Prostate gland (tissue), 2 donors: ENCODE measurements at regions not wholly inside any gene's neighbourhood (a gene's known extent, or its start where the extent isn't known, plus 50 kb on each side); places are given as distances from the start of the nearest gene placed in this dataset.
A peak's percentile ranks its signal among the peaks of the same experiment; 100 is the strongest.
"Not testable (repeated sequence)": the region's sequence is repeated elsewhere in the genome, so short reads cannot be mapped to it uniquely, and the experiment has no call there.

Experiments
- DNase-seq: peaks from one replicate; pipeline ENCODE4 v3.0.0-alpha.2; 2019; ENCODE audit warnings: low spot score
- H3K27ac ChIP-seq, 2 donors: fragments of 200-600 bp; sonication (generic); 2 replicates each; pipeline ENCODE4 v1.5.1; 2017 to 2019
- H3K27me3 ChIP-seq: fragments of 200-600 bp; sonication (generic); replicated peaks from 2 replicates; pipeline ENCODE4 v1.5.1; 2019; ENCODE audit not compliant: insufficient read depth
- H3K36me3 ChIP-seq, 2 donors: fragments of 200-600 bp; sonication (generic); 1 replicate in 1 of 2; 2 replicates in 1 of 2; pipeline versions ENCODE4 v1.5.1 to v1.8.1; 2017 to 2019
- H3K4me1 ChIP-seq: fragments of 200-600 bp; sonication (generic); replicated peaks from 2 replicates; pipeline ENCODE4 v1.5.1; 2019
- H3K4me3 ChIP-seq, 2 donors: fragments of 200-600 bp; sonication (generic); 2 replicates each; pipeline ENCODE4 v1.5.1; 2017 to 2019
- H3K9me3 ChIP-seq: fragments of 200-600 bp; sonication (generic); 2 replicates; pipeline ENCODE4 v1.5.1; 2017
- CTCF ChIP-seq, 4 experiments: fragments of 200-600 bp in 2 of 4; fragments of 450-650 bp in 2 of 4; sonication (generic) in 2 of 4; IDR thresholded peaks; 1 replicate in 3 of 4; 2 replicates in 1 of 4; pipeline ENCODE4 v1.5.1; 2016 to 2019; ENCODE audit warnings: antibody characterized with exemption in 4 of 4, mild to moderate bottlenecking in 2 of 4, moderate library complexity in 2 of 4
- POLR2A ChIP-seq: fragments of 450-650 bp; IDR thresholded peaks from one replicate; pipeline ENCODE4 v1.6.1; 2016; ENCODE audit warnings: antibody characterized with exemption, mild to moderate bottlenecking
- POLR2AphosphoS5 ChIP-seq: sonication (generic); formaldehyde crosslinking; IDR thresholded peaks from one replicate; pipeline ENCODE4 v1.6.1; 2017; ENCODE audit warnings: antibody characterized with exemption
- WGBS: methylation state at CpG from one replicate; pipeline ENCODE4 v1.1.5; 2018; 5-methylcytosine and 5-hydroxymethylcytosine counted together
- intact Hi-C: fragments of 100-400 bp; cut with DNase I; formaldehyde crosslinking; loops from one replicate; pipeline ENCODE4 v1.14.2; 2022

- peak; percentile 94 for DNase-seq
- peak overlapping the region; percentile 15 to 25 for H3K4me3 ChIP-seq
- peak overlapping the region; percentile 93 to 96 for H3K27ac ChIP-seq
- TF ChIP-seq POLR2A (peak; percentile 78), CTCF (IDR thresholded peaks at IDR 0.05) (no peak), POLR2AphosphoS5 (peak; percentile 95)
- no peaks in the 10 kb centered on the region for H3K36me3 ChIP-seq
- intact Hi-C loops = no loop called here
- WGBS = 8% methylated on average over 36 of the region's 36 CpGs
- peaks cover 10% of the 10 kb centered on the region for H3K4me1 ChIP-seq
- H3K27me3 ChIP-seq = no peaks in the 10 kb centered on the region
- H3K9me3 ChIP-seq = no peaks in the 10 kb centered on the region
Observed at GRCh38 chr15:92820236-92821021, 79.7 kb upstream of the CHD2 start.

GRCh38 chr15:92821491-92822116 is 78.5 kb upstream of the CHD2 start:
- Histone ChIP-seq H3K27me3 (no peaks in the 10 kb centered on the region), H3K4me3 (no peak overlapping the region), H3K36me3 (no peaks in the 10 kb centered on the region), H3K27ac (peak overlapping the region; percentile 93 to 96), H3K4me1 (peaks cover 10% of the 10 kb centered on the region), H3K9me3 (no peaks in the 10 kb centered on the region)
- no peak for DNase-seq
- intact Hi-C loops = no loop called here
- TF ChIP-seq POLR2A (no peak), CTCF (IDR thresholded peaks at IDR 0.05) (no peak), POLR2AphosphoS5 (no peak)
- 78% methylated on average over 5 of the region's 5 CpGs for WGBS

- no peak for TF ChIP-seq POLR2A
- TF ChIP-seq CTCF (IDR thresholded peaks at IDR 0.05) = no peak
- no peak for TF ChIP-seq POLR2AphosphoS5
- intact Hi-C loops = no loop called here
- no peaks in the 10 kb centered on the region for H3K9me3 ChIP-seq
Observed at GRCh38 chr15:92822216-92823144, 77.6 kb upstream of the CHD2 start.

GRCh38 chr15:92825985-92826384 is 74.1 kb upstream of the CHD2 start:
- Histone ChIP-seq H3K27ac (no peak overlapping the region), H3K4me1 (peaks cover 15% of the 10 kb centered on the region), H3K9me3 (no peaks in the 10 kb centered on the region), H3K4me3 (no peak overlapping the region), H3K27me3 (no peaks in the 10 kb centered on the region), H3K36me3 (no peaks in the 10 kb centered on the region)
- WGBS = 52% methylated on average over 2 of the region's 2 CpGs
- no peak for DNase-seq
- TF ChIP-seq POLR2AphosphoS5 (no peak), CTCF (IDR thresholded peaks at IDR 0.05) (no peak), POLR2A (no peak)
- intact Hi-C loops = no loop called here

More at GRCh38 chr15:92822216-92823144, 77.6 kb upstream of the CHD2 start:
- Histone ChIP-seq H3K4me1 (peaks cover 10% of the 10 kb centered on the region), H3K27me3 (no peaks in the 10 kb centered on the region), H3K4me3 (no peak overlapping the region), H3K27ac (peak overlapping the region; percentile 93 to 96), H3K36me3 (no peaks in the 10 kb centered on the region)
- no peak for DNase-seq
- 22% methylated on average over 2 of the region's 2 CpGs for WGBS

- intact Hi-C loops, H3K4me3 ChIP-seq, H3K27ac ChIP-seq, H3K27me3 ChIP-seq, H3K9me3 ChIP-seq, DNase-seq, H3K36me3 ChIP-seq: not testable (repeated sequence)
- WGBS = 96% methylated on average over 10 of the region's 10 CpGs
- H3K4me1 ChIP-seq = peaks cover 13% of the 10 kb centered on the region
Observed at GRCh38 chr15:92827991-92828390, 72.1 kb upstream of the CHD2 start.
